Activated CD8-positive, alpha-beta T cell treated with anti-CD3 and anti-CD28 coated beads for 36 hours (primary cell): ENCODE measurements at regions not wholly inside any gene's neighbourhood (a gene's known extent, or its start where the extent isn't known, plus 50 kb on each side); places are given as distances from the start of the nearest gene placed in this dataset.

ENCODE experiments used
- ATAC-seq: fragments of 200-7000 bp; cut with Tn5 transposase; one replicate; pipeline ENCODE4 v1.10.0; 2021; ENCODE audit warnings: mild to moderate bottlenecking, moderate library complexity
- CTCF ChIA-PET: fragments of 350-600 bp; sonication (Branson Sonifier 250); formaldehyde crosslinking; loops from one replicate; lab custom pipeline; 2021; ENCODE audit warnings: antibody characterized with exemption; lab: Charles Lee
- POLR2A ChIA-PET: fragments of 350-600 bp; sonication (Branson Sonifier 250); formaldehyde crosslinking; loops from one replicate; lab custom pipeline; 2021; ENCODE audit warnings: antibody characterized with exemption; lab: Charles Lee
- DNase-seq: peaks from one replicate; pipeline ENCODE4 v3.0.0-alpha.2; 2020
- H3K27ac Mint-ChIP-seq: one replicate; pipeline ENCODE4 v1.8.0; 2021; ENCODE audit warnings: mild to moderate bottlenecking, mixed read lengths
- H3K27me3 Mint-ChIP-seq: one replicate; pipeline ENCODE4 v1.8.0; 2021; ENCODE audit warnings: mixed read lengths
- H3K36me3 Mint-ChIP-seq: one replicate; pipeline ENCODE4 v1.8.0; 2021; ENCODE audit warnings: low read depth, mixed read lengths
- H3K4me1 Mint-ChIP-seq: one replicate; pipeline ENCODE4 v1.8.0; 2021; ENCODE audit warnings: low read depth, mixed read lengths
- H3K4me3 Mint-ChIP-seq: one replicate; pipeline ENCODE4 v1.8.0; 2021; ENCODE audit warnings: mild to moderate bottlenecking, moderate library complexity, mixed read lengths
- H3K9me3 Mint-ChIP-seq: one replicate; pipeline ENCODE4 v1.8.0; 2021; ENCODE audit warnings: mixed read lengths
- intact Hi-C: fragments of 100-400 bp; cut with micrococcal nuclease; formaldehyde crosslinking; loops from one replicate; pipeline ENCODE4 v1.10.0; 2022
- TF ChIP-seq, protein P1 (sequence below): fragments of 200-600 bp; IDR thresholded peaks from one replicate; pipeline ENCODE4 v1.8.0; 2022; ENCODE audit warnings: antibody characterized with exemption, mild to moderate bottlenecking

DNA sequence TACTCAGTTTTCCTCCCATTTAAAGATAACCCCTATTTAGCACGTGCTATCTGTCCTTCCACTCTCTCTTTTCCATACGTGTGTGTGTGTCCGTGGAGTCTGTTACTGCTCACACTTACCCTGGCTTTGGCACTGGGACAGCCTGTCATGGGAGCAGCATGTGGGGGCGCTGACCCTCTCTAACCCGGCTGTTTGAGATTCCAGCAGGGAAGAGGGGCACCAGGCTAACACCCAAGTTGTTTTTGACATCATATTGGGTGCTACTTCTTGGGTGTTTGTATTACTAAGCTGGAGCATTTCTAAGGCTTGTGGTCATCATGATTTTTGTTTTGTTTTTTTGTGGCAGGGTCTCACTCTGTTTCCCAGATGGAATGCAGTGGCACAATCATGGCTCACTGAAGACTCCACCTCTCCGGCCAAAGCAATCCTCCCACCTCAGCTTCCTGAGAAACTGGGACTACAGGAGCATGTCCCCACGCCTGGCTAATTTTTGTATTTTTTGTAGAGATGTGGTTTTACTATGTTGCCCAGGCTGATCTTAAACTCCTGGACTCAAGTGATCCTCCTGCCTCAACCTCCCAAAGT is 56.9 kb upstream of the SIMC1 start:
- TF ChIP-seq, protein P1, sequence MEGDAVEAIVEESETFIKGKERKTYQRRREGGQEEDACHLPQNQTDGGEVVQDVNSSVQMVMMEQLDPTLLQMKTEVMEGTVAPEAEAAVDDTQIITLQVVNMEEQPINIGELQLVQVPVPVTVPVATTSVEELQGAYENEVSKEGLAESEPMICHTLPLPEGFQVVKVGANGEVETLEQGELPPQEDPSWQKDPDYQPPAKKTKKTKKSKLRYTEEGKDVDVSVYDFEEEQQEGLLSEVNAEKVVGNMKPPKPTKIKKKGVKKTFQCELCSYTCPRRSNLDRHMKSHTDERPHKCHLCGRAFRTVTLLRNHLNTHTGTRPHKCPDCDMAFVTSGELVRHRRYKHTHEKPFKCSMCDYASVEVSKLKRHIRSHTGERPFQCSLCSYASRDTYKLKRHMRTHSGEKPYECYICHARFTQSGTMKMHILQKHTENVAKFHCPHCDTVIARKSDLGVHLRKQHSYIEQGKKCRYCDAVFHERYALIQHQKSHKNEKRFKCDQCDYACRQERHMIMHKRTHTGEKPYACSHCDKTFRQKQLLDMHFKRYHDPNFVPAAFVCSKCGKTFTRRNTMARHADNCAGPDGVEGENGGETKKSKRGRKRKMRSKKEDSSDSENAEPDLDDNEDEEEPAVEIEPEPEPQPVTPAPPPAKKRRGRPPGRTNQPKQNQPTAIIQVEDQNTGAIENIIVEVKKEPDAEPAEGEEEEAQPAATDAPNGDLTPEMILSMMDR = no peak
- CTCF ChIA-PET = interaction anchor here (0.6 kb wide), 1 partner anchor 29 kb away, joined by 3 read pairs; no protein-coding TSS in a partner anchor
- intact Hi-C loops = no loop called here
- Mint-ChIP-seq H3K27ac (no peak overlapping the region), H3K9me3 (no peaks in the 10 kb centered on the region), H3K36me3 (no peaks in the 10 kb centered on the region), H3K27me3 (peaks cover 25% of the 10 kb centered on the region), H3K4me3 (no peak overlapping the region), H3K4me1 (no peaks in the 10 kb centered on the region)
- POLR2A ChIA-PET = no interaction called here
- DNase-seq (no peak), ATAC-seq (no peak)

DNA sequence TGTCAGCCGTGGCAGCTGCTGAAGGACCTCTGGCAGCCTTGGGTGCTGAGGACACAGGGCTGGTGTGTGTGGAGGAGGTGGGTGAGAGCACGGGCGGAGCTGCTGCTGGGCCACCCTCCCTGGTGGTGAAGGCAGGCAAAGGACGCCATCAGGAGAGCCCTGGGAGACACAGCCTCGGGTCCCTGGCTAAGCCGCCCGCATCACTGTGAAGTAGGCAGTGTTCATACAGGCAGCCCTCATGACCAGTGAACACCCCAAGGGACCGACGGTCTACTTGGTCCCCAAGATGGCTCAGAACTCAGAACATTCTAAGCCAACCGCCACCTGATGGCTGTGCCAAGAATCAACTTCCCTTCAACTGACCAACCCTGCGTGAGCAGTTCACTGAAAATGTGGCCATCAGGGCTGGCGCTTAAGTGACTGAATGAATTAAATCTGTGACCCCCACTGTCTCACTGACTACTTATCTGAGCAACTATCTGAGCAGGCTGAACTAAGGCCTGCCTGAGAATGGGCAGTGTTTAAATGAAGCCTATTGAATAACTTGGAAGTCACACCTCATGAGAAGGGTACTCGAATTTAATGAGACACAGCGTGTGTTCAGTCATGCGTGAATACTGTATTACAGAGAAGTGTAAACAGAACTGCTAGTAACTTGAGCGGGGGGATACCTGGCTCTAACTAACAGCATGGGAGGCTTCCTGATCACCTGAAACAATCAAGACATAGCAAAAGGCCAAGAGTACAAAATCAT is 54.7 kb upstream of the SIMC1 start:
- Mint-ChIP-seq H3K4me1 (no peaks in the 10 kb centered on the region), H3K9me3 (no peaks in the 10 kb centered on the region), H3K27me3 (peaks cover 12% of the 10 kb centered on the region), H3K27ac (no peak overlapping the region), H3K4me3 (no peak overlapping the region), H3K36me3 (no peaks in the 10 kb centered on the region)
- DNase-seq (no peak), ATAC-seq (no peak)
- ChIA-PET CTCF (no interaction called here), POLR2A (no interaction called here)
- intact Hi-C loops = no loop called here
- TF ChIP-seq, protein P1 = no peak

DNA sequence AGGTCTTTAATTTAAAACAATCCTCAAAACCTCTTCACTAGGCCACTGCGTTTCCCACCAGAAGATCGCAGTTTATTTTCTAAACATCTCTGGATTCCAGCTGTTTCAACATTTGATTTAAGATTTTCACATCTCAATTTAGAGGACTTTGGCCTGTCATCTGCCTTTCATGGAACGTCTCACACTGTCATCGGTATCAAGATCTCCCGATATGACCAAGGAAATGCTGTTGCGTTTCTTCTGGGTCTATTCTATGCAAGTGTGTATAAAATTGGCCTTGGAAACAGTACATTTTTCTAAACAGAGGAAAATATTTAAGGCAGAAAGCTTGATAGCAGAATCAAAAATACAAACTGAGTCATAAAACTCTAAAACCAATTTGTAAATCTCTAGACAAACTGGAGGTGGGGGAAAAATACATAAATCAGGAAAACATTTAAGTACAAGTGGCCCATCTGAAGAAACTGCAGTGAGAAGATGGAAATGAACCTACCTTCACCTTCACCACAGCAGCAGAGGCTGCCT is 53.6 kb upstream of the SIMC1 start:
- H3K4me3 Mint-ChIP-seq = no peak overlapping the region
- no peak overlapping the region for H3K27ac Mint-ChIP-seq
- H3K36me3 Mint-ChIP-seq = no peaks in the 10 kb centered on the region
- ChIA-PET CTCF (no interaction called here), POLR2A (no interaction called here)
- H3K27me3 Mint-ChIP-seq = peaks cover 10% of the 10 kb centered on the region
- intact Hi-C loops = no loop called here
- ATAC-seq (no peak), DNase-seq (no peak)
- H3K4me1 Mint-ChIP-seq = no peaks in the 10 kb centered on the region
- no peaks in the 10 kb centered on the region for H3K9me3 Mint-ChIP-seq
- TF ChIP-seq, protein P1 = no peak

DNA sequence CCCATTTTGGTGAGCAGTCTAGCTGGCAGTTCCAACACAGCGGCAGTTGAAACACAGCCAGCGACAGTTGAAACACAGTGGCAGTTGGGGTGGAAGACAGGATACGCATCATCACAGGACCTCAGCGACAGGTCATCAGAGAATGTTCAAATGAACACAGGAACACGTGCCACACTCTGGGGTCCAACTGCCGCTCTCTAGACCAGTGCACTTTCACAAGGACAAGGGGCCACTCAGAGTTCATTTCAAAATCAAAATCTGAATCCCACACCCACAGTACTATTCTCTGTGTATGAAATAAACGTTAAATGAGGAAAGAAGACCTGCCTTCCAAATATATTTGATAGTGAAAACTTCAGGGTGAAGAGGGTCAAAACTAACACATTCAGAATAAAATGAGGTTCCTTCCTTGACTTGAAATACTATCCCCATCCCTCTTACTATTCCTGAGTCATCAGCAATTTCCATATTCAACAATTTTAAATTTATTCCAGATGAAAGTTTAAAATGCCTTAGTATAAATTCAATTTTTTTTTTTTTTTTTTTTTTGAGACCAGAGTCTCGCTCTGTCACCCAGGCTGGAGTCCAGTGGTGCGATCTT is 53.0 kb upstream of the SIMC1 start:
- H3K36me3 Mint-ChIP-seq = no peaks in the 10 kb centered on the region
- H3K4me1 Mint-ChIP-seq = no peaks in the 10 kb centered on the region
- DNase-seq (no peak), ATAC-seq (no peak)
- no peaks in the 10 kb centered on the region for H3K9me3 Mint-ChIP-seq
- TF ChIP-seq, protein P1 = no peak
- H3K27ac Mint-ChIP-seq = no peak overlapping the region
- H3K4me3 Mint-ChIP-seq = no peak overlapping the region
- POLR2A ChIA-PET = no interaction called here
- H3K27me3 Mint-ChIP-seq = peaks cover 6% of the 10 kb centered on the region
- intact Hi-C loops = no loop called here
- CTCF ChIA-PET = no interaction called here

DNA sequence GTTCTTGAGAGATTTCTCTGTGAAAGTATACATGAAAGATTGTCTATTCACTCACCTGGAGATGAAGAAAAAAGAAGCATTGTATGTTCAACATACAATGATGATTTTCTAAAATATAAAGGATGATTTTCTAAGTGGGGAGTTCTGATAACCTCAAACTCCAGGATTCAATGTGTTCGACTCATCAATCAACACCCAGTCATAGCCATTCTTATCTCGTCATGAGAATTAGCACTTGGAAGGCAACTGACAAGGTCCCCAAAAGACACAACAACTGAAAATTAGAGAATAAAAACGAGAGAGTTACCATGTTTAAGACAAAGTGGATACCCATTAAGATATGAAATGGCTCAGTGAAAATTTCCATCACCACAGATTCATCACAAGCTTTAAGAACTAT is 52.1 kb upstream of the SIMC1 start:
- DNase-seq (no peak), ATAC-seq (no peak)
- ChIA-PET POLR2A (no interaction called here), CTCF (no interaction called here)
- TF ChIP-seq, protein P1 = no peak
- Mint-ChIP-seq H3K9me3 (no peaks in the 10 kb centered on the region), H3K27ac (no peak overlapping the region), H3K4me1 (no peaks in the 10 kb centered on the region), H3K4me3 (no peak overlapping the region), H3K27me3 (peaks cover 3% of the 10 kb centered on the region), H3K36me3 (no peaks in the 10 kb centered on the region)
- intact Hi-C loops = no loop called here
